Activated T-cell treated with anti-CD3 and anti-CD28 coated beads, Interleukin-2, amount 50 U/mL, for 4 hours (primary cell): ENCODE measurements at regions not wholly inside any gene's neighbourhood (a gene's known extent, or its start where the extent isn't known, plus 50 kb on each side); places are given as distances from the start of the nearest gene placed in this dataset.
A peak's percentile ranks its signal among the peaks of the same experiment; 100 is the strongest.

ENCODE experiments used
- ATAC-seq, 2 donors: fragments of 200-7000 bp; cut with Tn5 transposase; one replicate each; pipeline ENCODE4 v1.10.0; 2021
- DNase-seq: peaks from one replicate; pipeline ENCODE4 v3.0.0-alpha.2; 2020
- H3K27me3 Mint-ChIP-seq: one replicate; pipeline ENCODE4 v1.8.0; 2021; ENCODE audit warnings: low read depth, mixed read lengths
- H3K36me3 Mint-ChIP-seq: one replicate; pipeline ENCODE4 v1.8.0; 2022; ENCODE audit warnings: mixed read lengths; ENCODE audit not compliant: insufficient read depth
- H3K4me1 Mint-ChIP-seq: one replicate; pipeline ENCODE4 v1.8.0; 2021; ENCODE audit warnings: low read depth, mixed read lengths
- H3K4me3 Mint-ChIP-seq: one replicate; pipeline ENCODE4 v1.8.0; 2021; ENCODE audit warnings: mild to moderate bottlenecking, moderate library complexity, mixed read lengths
- H3K9me3 Mint-ChIP-seq: one replicate; pipeline ENCODE4 v1.8.0; 2021; ENCODE audit warnings: mixed read lengths

- H3K4me3 Mint-ChIP-seq = no peak overlapping the region
- peaks cover 2% of the 10 kb centered on the region for H3K4me1 Mint-ChIP-seq
- H3K9me3 Mint-ChIP-seq = peaks cover 4% of the 10 kb centered on the region
- H3K36me3 Mint-ChIP-seq = no peaks in the 10 kb centered on the region
- no peaks in the 10 kb centered on the region for H3K27me3 Mint-ChIP-seq
- no peak for DNase-seq
- ATAC-seq = peak; percentile 78 to 81
Observed at GRCh38 chr9:14560194-14560593, 133.0 kb downstream of the ZDHHC21 start.

- DNase-seq (no peak), ATAC-seq (no peak)
- Mint-ChIP-seq H3K27me3 (no peaks in the 10 kb centered on the region), H3K36me3 (no peaks in the 10 kb centered on the region), H3K4me3 (no peak overlapping the region), H3K9me3 (peaks cover 4% of the 10 kb centered on the region), H3K4me1 (no peaks in the 10 kb centered on the region)
Observed at GRCh38 chr9:14554886-14555285, 138.3 kb downstream of the ZDHHC21 start.

- no peak overlapping the region for H3K4me3 Mint-ChIP-seq
- no peaks in the 10 kb centered on the region for H3K27me3 Mint-ChIP-seq
- no peaks in the 10 kb centered on the region for H3K4me1 Mint-ChIP-seq
- ATAC-seq (no peak), DNase-seq (no peak)
- no peaks in the 10 kb centered on the region for H3K9me3 Mint-ChIP-seq
- H3K36me3 Mint-ChIP-seq = no peaks in the 10 kb centered on the region
Observed at GRCh38 chr9:14547245-14548060, 145.8 kb downstream of the ZDHHC21 start.

GRCh38 chr9:14546693-14547092, 146.5 kb downstream of the ZDHHC21 start:
- ATAC-seq (no peak), DNase-seq (no peak)
- no peaks in the 10 kb centered on the region for H3K4me1 Mint-ChIP-seq
- H3K9me3 Mint-ChIP-seq = no peaks in the 10 kb centered on the region
- H3K4me3 Mint-ChIP-seq = no peak overlapping the region
- H3K27me3 Mint-ChIP-seq = no peaks in the 10 kb centered on the region
- H3K36me3 Mint-ChIP-seq = no peaks in the 10 kb centered on the region

DNA sequence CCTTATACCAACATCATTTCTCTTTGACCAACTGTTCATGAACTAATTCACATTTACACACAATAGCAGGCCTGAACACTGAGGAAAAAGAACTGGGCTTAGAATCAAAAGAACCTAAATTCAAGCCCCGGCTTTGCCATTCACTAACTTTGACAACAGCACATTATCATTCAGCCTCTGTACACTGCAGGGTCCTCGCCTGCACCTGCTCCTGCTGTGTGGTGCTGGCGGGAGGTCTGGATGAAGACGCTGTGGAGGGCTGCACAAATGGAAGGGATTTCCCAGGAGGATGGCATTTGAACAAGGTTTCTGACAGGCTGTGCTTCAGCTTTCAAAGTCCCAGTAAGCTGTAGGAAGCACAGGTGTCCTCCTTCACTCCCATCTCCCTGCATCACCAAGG, 151.2 kb downstream of the ZDHHC21 start:
- Mint-ChIP-seq H3K36me3 (no peaks in the 10 kb centered on the region), H3K27me3 (no peaks in the 10 kb centered on the region), H3K4me3 (no peak overlapping the region), H3K9me3 (no peaks in the 10 kb centered on the region), H3K4me1 (no peaks in the 10 kb centered on the region)
- ATAC-seq (no peak), DNase-seq (no peak)

GRCh38 chr9:14538526-14538925, 154.7 kb downstream of the ZDHHC21 start:
- Mint-ChIP-seq H3K9me3 (no peaks in the 10 kb centered on the region), H3K4me3 (no peak overlapping the region), H3K27me3 (peaks cover 4% of the 10 kb centered on the region), H3K4me1 (no peaks in the 10 kb centered on the region), H3K36me3 (no peaks in the 10 kb centered on the region)
- ATAC-seq (no peak), DNase-seq (no peak)

- no peaks in the 10 kb centered on the region for H3K4me1 Mint-ChIP-seq
- DNase-seq (no peak), ATAC-seq (no peak)
- no peak overlapping the region for H3K4me3 Mint-ChIP-seq
- no peaks in the 10 kb centered on the region for H3K36me3 Mint-ChIP-seq
- H3K9me3 Mint-ChIP-seq = no peaks in the 10 kb centered on the region
- peaks cover 5% of the 10 kb centered on the region for H3K27me3 Mint-ChIP-seq
Observed at GRCh38 chr9:14535161-14535955, 157.9 kb downstream of the ZDHHC21 start.

DNA sequence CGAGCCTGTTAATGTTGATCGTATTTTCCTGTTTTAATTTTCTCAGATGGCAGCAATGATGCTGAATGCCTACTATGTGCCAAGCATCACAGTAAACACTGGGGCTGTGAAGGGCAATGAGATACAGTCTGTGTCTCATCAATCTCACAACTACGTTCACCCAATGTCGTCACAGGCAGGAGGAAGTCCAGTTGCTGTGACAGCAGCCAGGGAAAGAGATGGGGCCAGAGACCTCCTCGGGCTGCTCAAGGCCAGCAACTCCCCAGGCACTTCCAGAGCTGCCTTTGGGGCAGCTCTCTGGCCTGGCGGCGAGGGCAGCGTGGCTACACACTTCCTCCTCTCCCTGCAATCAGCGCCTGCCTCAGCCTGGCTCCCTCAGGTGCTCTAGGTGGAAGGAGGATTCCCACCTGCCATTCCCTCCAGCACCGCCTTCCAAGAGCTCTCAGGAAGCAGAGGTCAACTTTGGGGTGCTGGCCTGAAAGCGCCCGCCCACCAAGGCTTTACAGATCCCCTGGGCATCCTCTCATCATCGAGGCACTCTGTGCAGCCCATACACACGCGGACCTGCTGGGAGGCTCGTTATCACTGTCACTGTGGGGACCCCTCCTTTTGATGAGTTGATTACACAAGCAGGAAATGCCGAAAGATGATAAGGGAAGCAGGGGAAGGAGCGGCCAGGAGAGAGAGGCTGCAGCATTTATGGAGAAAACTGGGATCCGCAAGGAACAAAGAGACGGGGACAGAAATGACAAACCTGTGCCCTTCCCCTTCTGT, 159.2 kb downstream of the ZDHHC21 start:
- ATAC-seq = no peak
- H3K4me3 Mint-ChIP-seq = no peak overlapping the region

GRCh38 chr9:14532456-14533115, 160.6 kb downstream of the ZDHHC21 start:
- Mint-ChIP-seq H3K4me3 (no peak overlapping the region), H3K27me3 (peaks cover 5% of the 10 kb centered on the region), H3K9me3 (no peaks in the 10 kb centered on the region), H3K4me1 (no peaks in the 10 kb centered on the region), H3K36me3 (no peaks in the 10 kb centered on the region)
- no peak for ATAC-seq
- DNase-seq = no peak

More for the DNA sequence above, 159.2 kb downstream of the ZDHHC21 start:
- H3K9me3 Mint-ChIP-seq = no peaks in the 10 kb centered on the region
- no peaks in the 10 kb centered on the region for H3K36me3 Mint-ChIP-seq
- DNase-seq = no peak
- H3K4me1 Mint-ChIP-seq = no peaks in the 10 kb centered on the region
- H3K27me3 Mint-ChIP-seq = peaks cover 5% of the 10 kb centered on the region

DNA sequence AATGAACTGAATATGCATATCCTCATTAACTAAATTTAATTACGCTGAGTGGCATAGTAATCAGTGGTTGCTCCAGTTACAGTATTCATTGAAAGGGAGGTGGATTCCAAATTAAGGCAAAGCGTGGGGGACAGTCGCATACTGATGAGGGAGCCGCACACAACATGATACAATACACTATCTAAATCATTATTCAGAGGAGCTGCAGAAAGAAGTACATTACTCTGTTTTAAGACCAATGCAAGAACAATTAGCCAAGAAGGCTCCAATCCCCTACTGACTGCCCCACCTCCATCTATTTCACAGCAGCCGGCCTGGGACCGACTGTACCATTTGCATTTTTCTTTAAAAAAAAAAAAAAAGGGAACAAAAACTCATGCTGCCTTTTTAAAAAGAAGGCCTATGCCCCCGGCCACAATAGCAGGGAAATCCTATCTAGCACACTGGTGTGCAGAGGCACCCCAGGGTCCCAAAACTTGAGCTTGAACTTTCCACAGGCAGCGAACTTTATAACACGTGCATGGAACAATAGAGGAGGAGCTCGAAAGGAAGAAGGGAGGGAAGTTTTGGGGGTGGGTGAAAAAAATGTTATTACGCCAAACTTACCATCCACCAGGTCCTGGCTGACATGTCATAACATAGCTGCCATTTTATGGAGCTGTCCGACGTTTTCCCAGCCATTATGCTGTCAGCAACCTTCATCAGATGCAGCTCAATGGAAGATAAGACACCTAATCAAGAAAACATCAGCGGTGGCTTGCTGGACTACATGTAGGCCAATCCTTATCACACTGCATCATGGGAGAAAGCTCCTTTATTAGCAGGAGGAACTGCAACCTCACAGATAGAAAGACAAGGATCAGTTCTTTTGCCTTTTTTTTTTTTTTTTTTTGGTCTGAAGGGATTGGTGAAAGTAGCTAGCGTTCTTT, 161.6 kb downstream of the ZDHHC21 start:
- H3K27me3 Mint-ChIP-seq = peaks cover 5% of the 10 kb centered on the region
- DNase-seq (no peak), ATAC-seq (no peak)
- H3K4me1 Mint-ChIP-seq = no peaks in the 10 kb centered on the region
- no peaks in the 10 kb centered on the region for H3K36me3 Mint-ChIP-seq
- H3K4me3 Mint-ChIP-seq = no peak overlapping the region
- no peaks in the 10 kb centered on the region for H3K9me3 Mint-ChIP-seq

DNA sequence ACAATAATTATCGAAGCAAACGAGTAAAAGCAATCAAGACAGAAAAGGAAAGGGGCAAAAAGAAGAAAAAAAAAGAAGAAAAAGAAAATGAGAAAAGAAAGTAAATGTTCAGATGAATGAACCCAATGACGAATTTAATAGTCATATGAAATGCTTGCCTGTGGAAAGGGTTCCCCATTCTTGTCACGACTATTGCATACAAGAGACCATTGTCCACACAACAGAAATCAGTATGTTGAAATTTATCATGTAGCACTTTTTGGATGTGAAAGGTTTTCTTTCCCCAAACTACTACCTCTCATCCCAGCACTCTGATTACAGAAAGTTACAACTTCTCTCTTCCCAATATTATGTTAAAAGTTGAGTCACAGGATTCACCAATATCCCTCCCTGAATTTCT, 162.4 kb downstream of the ZDHHC21 start:
- no peak for ATAC-seq
- DNase-seq = no peak
- Mint-ChIP-seq H3K4me3 (no peak overlapping the region), H3K4me1 (no peaks in the 10 kb centered on the region), H3K36me3 (no peaks in the 10 kb centered on the region), H3K9me3 (no peaks in the 10 kb centered on the region), H3K27me3 (peaks cover 5% of the 10 kb centered on the region)

DNA sequence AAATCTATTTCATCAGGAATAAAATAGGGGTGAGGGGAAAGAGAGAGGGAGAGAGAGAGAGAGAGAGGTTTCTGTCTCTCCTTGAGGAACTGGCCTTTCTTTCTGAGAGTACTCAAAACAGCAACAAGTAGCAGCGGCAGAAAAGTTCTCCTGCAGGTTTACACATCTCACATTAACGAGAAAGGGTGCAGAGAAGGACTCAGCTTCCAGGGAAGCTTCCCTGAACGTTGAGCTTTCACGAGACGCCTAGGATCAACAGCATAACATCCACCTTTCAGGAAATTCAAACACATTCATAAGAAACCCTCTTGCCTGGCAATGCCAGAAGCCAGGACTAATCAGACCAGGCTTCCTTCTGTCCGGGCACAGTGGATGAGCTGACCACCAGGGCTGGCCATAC, 162.9 kb downstream of the ZDHHC21 start:
- Mint-ChIP-seq H3K27me3 (peaks cover 5% of the 10 kb centered on the region), H3K4me3 (no peak overlapping the region), H3K4me1 (no peaks in the 10 kb centered on the region), H3K9me3 (no peaks in the 10 kb centered on the region), H3K36me3 (no peaks in the 10 kb centered on the region)
- DNase-seq = no peak
- ATAC-seq = no peak

DNA sequence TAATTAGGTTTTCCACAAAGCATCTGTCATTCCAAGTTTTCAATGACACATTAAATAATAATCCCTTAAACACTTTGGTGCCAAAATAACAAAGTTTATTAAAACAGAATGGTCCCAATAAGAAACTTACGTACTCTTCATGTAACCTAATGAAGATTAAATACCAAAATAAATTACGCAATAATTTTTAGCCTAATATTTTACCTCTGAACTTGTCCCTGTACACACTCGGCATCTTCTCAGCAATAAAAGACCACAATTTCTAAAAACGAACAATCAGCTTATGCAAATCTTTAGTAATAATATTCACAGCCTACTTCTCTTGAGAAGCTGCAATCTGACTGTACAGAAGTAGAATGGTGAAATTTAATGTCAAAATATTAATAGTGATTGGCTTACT, 163.6 kb downstream of the ZDHHC21 start:
- DNase-seq (no peak), ATAC-seq (no peak)
- Mint-ChIP-seq H3K4me1 (no peaks in the 10 kb centered on the region), H3K27me3 (peaks cover 5% of the 10 kb centered on the region), H3K36me3 (no peaks in the 10 kb centered on the region), H3K9me3 (no peaks in the 10 kb centered on the region), H3K4me3 (no peak overlapping the region)
